Tibial artery (tissue), 4 donors: ENCODE measurements at regions not wholly inside any gene's neighbourhood (a gene's known extent, or its start where the extent isn't known, plus 50 kb on each side); places are given as distances from the start of the nearest gene placed in this dataset.

ENCODE experiments used
- DNase-seq, 2 donors: peaks; one replicate each; pipeline ENCODE4 v3.0.0-alpha.2; 2019
- H3K27ac ChIP-seq, 2 donors: fragments of 200-600 bp; sonication (generic) in 1 of 2; 1 replicate in 1 of 2; 2 replicates in 1 of 2; pipeline ENCODE4 v1.5.1; 2018 to 2019; ENCODE audit warnings: mild to moderate bottlenecking in 1 of 2
- H3K27me3 ChIP-seq, 2 donors: fragments of 200-600 bp; sonication (generic) in 1 of 2; one replicate each; pipeline versions ENCODE4 v1.5.1 to v1.6.0; 2016 to 2019
- H3K36me3 ChIP-seq, 3 donors: fragments of 200-600 bp; sonication (generic) in 2 of 3; one replicate each; pipeline ENCODE4 v1.5.1; 2016 to 2019; ENCODE audit warnings: mild to moderate bottlenecking in 2 of 3
- H3K4me1 ChIP-seq, 4 donors: fragments of 200-600 bp; sonication (generic) in 2 of 4; 1 replicate in 3 of 4; 2 replicates in 1 of 4; pipeline ENCODE4 v1.5.1; 2016 to 2019
- H3K4me3 ChIP-seq, 2 donors: fragments of 200-600 bp; sonication (generic) in 1 of 2; 1 replicate in 1 of 2; 2 replicates in 1 of 2; pipeline ENCODE4 v1.5.1; 2018 to 2019; ENCODE audit warnings: mild to moderate bottlenecking in 2 of 2
- H3K9me3 ChIP-seq, 3 donors: fragments of 200-600 bp; sonication (generic) in 1 of 3; one replicate each; pipeline ENCODE4 v1.5.1; 2016 to 2019
- intact Hi-C: fragments of 100-400 bp; cut with DNase I; formaldehyde crosslinking; loops from one replicate; pipeline ENCODE4 v1.15.0; 2023; ENCODE audit warnings: low total_unique reads
- TF ChIP-seq, protein P1 (sequence below), 2 experiments: fragments of 200-600 bp in 1 of 2; fragments of 450-650 bp in 1 of 2; IDR thresholded peaks; one replicate each; pipeline ENCODE4 v1.5.1; 2017 to 2019; ENCODE audit warnings: antibody characterized with exemption in 2 of 2, mild to moderate bottlenecking in 1 of 2, moderate library complexity in 1 of 2

DNA sequence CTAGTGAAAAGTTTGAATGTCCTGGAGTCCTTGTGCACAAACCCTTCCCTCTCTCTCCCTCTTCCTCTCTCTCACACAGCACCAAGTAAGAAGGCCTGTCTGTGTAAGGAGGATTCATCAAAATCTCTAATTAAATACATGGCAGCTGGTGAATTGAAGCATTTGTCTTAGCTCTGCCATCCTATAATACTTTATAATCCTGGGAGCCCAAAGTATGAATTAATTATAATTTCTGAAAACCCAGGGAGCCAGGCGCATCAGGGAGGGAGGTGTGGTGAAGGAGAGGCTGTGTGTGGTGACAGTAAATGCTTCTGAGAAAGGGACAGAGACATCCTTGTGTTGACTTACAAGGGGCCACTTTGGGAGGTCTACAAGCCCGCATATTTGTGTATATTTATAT, 691.4 kb upstream of the EEF2KMT start:
- Histone ChIP-seq H3K27me3 (no peaks in the 10 kb centered on the region), H3K4me3 (no peak overlapping the region), H3K4me1 (no peaks in the 10 kb centered on the region), H3K9me3 (no peaks in the 10 kb centered on the region), H3K36me3 (no peaks in the 10 kb centered on the region), H3K27ac (no peak overlapping the region)
- TF ChIP-seq, protein P1, sequence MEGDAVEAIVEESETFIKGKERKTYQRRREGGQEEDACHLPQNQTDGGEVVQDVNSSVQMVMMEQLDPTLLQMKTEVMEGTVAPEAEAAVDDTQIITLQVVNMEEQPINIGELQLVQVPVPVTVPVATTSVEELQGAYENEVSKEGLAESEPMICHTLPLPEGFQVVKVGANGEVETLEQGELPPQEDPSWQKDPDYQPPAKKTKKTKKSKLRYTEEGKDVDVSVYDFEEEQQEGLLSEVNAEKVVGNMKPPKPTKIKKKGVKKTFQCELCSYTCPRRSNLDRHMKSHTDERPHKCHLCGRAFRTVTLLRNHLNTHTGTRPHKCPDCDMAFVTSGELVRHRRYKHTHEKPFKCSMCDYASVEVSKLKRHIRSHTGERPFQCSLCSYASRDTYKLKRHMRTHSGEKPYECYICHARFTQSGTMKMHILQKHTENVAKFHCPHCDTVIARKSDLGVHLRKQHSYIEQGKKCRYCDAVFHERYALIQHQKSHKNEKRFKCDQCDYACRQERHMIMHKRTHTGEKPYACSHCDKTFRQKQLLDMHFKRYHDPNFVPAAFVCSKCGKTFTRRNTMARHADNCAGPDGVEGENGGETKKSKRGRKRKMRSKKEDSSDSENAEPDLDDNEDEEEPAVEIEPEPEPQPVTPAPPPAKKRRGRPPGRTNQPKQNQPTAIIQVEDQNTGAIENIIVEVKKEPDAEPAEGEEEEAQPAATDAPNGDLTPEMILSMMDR (IDR thresholded peaks at IDR 0.05) = no peak
- intact Hi-C loops = no loop called here
- DNase-seq = no peak

DNA sequence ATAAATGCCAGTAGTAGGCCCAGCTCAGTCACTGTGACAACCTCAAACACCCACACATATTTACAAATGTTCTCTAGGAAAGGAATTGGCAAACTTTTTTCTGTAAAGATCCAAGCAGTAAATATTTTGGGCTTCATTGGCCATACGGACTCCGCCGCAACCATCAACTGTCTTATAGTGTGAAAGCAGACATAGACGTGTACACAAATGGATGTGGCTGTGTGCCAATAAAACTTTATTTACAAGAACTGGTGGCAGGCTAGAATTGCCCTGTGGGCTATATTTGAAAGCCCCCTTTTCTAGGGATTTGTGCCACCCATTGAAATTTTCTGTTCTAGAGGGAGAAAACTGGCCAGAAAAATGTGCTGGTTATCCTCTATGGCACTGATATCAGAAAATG, 683.8 kb upstream of the EEF2KMT start:
- TF ChIP-seq, protein P1 (IDR thresholded peaks at IDR 0.05) = no peak
- intact Hi-C loops = no loop called here

DNA sequence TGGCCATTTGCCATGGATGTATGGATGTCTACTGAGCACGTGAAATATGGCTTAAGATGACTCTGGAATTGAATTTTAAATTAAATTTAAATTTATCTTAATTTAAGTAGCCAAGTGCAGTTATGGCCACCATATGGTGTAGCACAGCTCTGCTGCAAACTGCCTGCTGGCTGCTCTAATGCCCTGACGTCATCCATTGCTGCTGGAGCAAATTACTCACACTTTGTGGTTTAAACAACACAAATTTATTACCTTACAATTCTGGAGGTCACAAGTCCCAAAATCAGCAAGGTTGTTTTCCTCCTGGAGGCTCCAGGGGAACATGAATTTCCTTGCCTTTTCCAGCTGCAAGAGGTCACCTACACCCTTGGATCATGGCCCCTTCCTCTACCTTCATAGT, 679.3 kb upstream of the EEF2KMT start:
- no peak for DNase-seq
- no peaks in the 10 kb centered on the region for H3K36me3 ChIP-seq
- no peak overlapping the region for H3K27ac ChIP-seq
- H3K4me1 ChIP-seq = no peaks in the 10 kb centered on the region
- TF ChIP-seq, protein P1 (IDR thresholded peaks at IDR 0.05) = no peak
- H3K9me3 ChIP-seq = no peaks in the 10 kb centered on the region
- no peaks in the 10 kb centered on the region for H3K27me3 ChIP-seq
- no peak overlapping the region for H3K4me3 ChIP-seq
- intact Hi-C loops = no loop called here

More for the DNA sequence above, 683.8 kb upstream of the EEF2KMT start:
- Histone ChIP-seq H3K9me3 (no peaks in the 10 kb centered on the region), H3K36me3 (no peaks in the 10 kb centered on the region), H3K27ac (no peak overlapping the region), H3K27me3 (no peaks in the 10 kb centered on the region), H3K4me1 (no peaks in the 10 kb centered on the region), H3K4me3 (no peak overlapping the region)
- no peak for DNase-seq

DNA sequence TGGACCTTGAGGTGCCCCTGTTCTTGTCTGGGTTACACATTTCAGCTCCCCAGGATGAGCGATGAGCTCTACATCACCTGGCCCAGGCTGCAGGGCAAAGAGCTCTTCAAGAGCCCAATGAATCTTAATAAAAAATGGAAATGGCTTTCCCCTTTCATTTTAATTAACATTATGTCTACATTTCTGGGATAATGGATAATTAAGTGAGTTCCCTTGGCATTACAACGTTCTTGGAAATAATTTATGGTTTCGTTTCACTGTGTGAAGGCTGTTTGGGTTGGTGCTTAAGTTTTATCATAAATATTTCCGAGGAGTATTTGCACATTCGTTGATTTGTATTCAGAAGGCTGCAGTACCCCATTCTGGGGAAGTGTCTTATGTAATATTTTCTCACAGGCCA, 678.3 kb upstream of the EEF2KMT start:
- H3K4me1 ChIP-seq = no peaks in the 10 kb centered on the region
- no peaks in the 10 kb centered on the region for H3K36me3 ChIP-seq
- no peaks in the 10 kb centered on the region for H3K9me3 ChIP-seq
- no peaks in the 10 kb centered on the region for H3K27me3 ChIP-seq
- H3K27ac ChIP-seq = no peak overlapping the region
- no peak for DNase-seq
- H3K4me3 ChIP-seq = no peak overlapping the region
- TF ChIP-seq, protein P1 (IDR thresholded peaks at IDR 0.05) = no peak
- intact Hi-C loops = no loop called here

DNA sequence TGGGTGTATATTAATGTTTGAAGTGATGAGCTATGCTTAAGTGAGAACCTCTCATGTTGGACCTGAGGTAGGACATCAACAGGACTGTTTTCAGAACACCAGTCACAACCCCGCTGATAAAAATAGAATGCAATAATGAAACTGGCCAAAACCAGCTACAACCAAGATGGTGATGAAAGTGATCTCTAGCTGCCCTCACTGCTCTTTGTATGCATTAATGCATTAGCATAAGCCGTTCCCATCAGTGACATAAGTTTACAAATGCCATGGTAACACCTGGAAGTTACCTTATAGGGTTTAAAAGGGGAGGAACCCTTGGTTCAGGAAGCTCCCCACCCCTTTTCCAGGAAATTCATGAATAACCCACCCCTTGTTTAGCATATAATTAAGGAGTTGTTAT, 672.5 kb upstream of the EEF2KMT start:
- Histone ChIP-seq H3K9me3 (no peaks in the 10 kb centered on the region), H3K4me3 (no peak overlapping the region), H3K27me3 (no peaks in the 10 kb centered on the region), H3K27ac (no peak overlapping the region), H3K36me3 (no peaks in the 10 kb centered on the region), H3K4me1 (no peaks in the 10 kb centered on the region)
- intact Hi-C loops = no loop called here
- no peak for DNase-seq
- TF ChIP-seq, protein P1 (IDR thresholded peaks at IDR 0.05) = no peak

DNA sequence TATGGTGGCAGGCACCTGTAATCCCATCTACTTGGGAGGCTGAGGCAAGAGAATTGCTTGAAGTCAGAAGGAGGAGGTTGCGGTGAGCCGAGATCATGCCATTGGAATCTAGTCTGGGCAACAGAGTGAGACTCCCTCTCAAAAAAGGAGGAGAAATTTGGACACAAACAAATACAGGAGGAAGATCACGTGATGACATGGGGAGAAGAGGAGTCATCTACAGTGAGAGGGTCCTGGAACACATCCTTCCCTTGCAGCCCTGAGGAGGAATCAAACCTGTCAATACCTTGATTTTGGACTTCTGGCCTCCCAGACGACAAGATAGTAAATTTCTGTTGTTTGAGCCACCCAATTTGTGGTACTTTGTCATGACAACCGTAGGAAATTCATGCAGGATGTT, 671.9 kb upstream of the EEF2KMT start:
- TF ChIP-seq, protein P1 (IDR thresholded peaks at IDR 0.05) = no peak
- intact Hi-C loops = no loop called here

More for the DNA sequence above, 671.9 kb upstream of the EEF2KMT start:
- no peak overlapping the region for H3K27ac ChIP-seq
- no peaks in the 10 kb centered on the region for H3K4me1 ChIP-seq
- no peaks in the 10 kb centered on the region for H3K36me3 ChIP-seq
- H3K9me3 ChIP-seq = no peaks in the 10 kb centered on the region
- DNase-seq = no peak
- H3K4me3 ChIP-seq = no peak overlapping the region
- H3K27me3 ChIP-seq = no peaks in the 10 kb centered on the region
